VCaP (cell line): ENCODE measurements at regions not wholly inside any gene's neighbourhood (a gene's known extent, or its start where the extent isn't known, plus 50 kb on each side); places are given as distances from the start of the nearest gene placed in this dataset.

Experiments used
- H3K27ac ChIP-seq: fragments of 450-650 bp; 2 replicates; pipeline ENCODE4 v1.5.1; 2017
- TF ChIP-seq, protein P1 (sequence below): fragments of 450-650 bp; conservative IDR thresholded peaks from 2 replicates; pipeline ENCODE4 v1.5.1; 2017; ENCODE audit warnings: mild to moderate bottlenecking, moderate library complexity

DNA sequence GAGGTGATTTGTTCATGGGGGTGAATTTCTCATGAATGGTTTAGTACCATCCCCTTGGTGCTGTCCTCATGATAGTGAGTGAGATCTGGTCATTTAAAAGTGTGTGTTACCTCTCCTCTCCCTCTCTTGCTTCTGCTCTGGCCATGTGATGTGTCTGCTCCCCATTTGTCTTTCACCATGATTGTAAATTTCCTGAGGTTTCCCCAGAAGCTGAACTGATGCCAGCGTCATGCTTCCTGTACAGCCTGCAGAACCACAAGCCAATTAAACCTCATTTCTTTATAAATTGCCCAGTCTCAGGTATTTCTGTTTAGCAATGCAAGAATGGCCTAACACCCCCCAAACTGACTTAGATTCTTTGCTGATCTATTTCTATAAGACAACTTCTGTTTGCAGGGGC is 249.4 kb upstream of the B3GALT2 start:
- TF ChIP-seq, protein P1, sequence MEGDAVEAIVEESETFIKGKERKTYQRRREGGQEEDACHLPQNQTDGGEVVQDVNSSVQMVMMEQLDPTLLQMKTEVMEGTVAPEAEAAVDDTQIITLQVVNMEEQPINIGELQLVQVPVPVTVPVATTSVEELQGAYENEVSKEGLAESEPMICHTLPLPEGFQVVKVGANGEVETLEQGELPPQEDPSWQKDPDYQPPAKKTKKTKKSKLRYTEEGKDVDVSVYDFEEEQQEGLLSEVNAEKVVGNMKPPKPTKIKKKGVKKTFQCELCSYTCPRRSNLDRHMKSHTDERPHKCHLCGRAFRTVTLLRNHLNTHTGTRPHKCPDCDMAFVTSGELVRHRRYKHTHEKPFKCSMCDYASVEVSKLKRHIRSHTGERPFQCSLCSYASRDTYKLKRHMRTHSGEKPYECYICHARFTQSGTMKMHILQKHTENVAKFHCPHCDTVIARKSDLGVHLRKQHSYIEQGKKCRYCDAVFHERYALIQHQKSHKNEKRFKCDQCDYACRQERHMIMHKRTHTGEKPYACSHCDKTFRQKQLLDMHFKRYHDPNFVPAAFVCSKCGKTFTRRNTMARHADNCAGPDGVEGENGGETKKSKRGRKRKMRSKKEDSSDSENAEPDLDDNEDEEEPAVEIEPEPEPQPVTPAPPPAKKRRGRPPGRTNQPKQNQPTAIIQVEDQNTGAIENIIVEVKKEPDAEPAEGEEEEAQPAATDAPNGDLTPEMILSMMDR = no peak
- no peak overlapping the region for H3K27ac ChIP-seq

DNA sequence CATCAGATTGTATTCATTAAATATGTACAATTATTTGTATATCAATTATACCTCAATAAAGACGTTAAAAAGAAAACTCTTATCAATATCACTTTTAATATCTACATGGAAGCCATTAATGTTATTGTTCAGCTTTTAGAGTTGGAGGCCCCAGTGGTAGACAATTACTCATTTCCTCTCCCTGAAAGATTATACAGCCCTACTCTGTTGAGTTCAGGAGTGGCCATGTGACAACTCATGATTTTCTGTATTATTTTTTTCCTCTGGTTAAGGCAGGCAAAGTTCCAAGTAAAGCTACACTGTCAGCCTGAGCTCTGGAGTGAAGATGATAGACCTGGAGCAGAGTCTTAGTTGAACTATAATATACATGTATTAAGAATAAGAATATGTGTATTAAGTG is 247.9 kb upstream of the B3GALT2 start:
- TF ChIP-seq, protein P1 = no peak
- H3K27ac ChIP-seq = no peak overlapping the region

DNA sequence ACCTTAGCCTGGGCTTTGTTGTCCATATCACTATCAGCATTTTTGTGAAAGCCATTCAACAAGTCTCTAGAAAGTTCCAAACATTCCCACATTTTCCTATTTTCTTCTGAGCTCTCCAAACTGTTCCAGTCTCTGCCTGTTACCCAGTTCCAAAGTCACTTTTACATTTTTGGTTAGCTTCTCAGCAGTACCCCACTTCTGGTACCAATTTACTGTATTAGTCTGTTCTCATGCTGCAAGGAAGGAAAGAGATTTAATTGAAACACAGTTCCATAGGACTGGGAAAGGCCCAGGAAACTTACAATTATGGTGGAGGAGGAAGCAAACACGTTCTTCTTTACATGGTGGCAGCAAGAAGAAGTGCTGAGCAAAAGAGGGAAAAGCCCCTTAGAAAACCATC is 247.2 kb upstream of the B3GALT2 start:
- no peak overlapping the region for H3K27ac ChIP-seq
- TF ChIP-seq, protein P1 = no peak

DNA sequence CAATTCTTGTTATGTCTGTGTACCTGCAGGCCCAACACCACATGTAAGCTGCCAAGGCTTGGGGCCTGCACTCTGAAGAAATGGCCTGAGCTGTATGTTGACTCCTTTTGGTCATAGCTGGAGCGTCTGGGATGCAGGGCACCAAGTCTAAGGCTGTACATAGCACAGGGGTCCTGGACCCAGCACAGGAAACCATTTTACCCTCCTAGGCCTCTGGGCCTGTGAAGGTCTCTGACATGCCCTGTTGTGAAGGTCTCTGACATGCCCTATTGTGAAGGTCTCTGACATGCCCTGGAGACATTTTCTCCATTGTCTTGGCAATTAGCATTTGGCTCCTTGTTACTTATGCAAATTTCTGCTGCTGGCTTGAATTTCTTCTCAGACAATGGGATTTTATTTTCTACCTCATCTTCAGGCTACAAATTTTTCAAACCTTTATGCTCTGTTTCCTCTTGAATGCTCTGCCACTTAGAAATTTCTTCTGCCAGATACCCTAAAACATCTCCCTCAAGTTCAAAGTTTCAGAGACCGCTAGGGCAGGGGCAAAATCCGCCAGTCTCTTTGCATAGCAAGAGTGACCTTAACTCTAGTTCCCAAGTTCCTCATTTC is 246.7 kb upstream of the B3GALT2 start:
- TF ChIP-seq, protein P1 = no peak
- no peak overlapping the region for H3K27ac ChIP-seq

DNA sequence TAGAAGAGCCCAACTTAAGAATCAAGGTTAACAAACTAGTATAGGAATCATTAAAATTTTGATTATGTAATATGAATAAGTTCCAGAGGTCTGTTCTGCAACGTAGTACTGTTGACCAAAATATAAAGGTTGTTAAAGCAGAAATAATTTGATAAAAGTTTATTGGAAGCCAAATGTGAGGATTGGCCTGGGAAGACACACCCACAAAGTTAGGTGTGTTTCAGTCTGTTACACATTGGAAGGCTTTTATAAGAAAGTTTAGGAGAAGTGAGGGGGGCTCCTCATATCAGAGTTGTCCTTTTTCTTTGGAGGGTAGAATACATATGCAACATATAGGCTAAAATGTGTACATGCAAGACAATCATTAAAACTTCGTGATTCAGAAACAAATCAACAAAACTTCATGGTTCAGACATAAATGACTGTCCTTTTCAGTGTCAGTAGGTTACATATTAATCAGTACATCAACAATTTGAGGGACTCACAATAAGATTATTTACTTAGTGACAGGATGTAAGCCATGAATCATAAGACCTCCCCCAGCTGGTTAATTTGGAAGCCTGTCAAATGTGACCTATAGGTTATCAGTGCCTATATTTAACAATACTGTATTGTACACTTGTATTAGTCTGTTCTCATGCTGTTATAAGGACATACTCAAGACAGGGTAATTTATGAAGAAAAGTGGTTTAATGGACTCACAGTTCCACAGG is 245.0 kb upstream of the B3GALT2 start:
- no peak overlapping the region for H3K27ac ChIP-seq
- TF ChIP-seq, protein P1 = no peak

DNA sequence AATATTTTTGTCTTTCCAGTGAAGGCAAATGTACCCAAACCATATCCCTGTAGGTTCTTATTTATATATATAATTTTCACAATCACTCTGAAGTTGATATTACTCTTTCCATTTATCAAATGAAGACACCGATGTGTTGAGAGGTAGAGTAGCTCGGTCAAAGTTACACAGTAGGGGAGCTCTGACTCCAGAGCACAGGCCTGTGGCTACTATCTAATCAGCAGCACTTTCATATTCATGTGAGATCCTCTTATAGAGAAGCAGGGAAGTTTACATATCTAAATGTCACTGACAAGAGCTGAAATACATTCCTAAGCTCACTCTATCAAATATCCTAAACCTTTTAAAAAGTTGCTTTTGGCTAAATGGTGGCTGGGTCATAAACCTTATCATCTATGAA is 241.1 kb upstream of the B3GALT2 start:
- TF ChIP-seq, protein P1 = no peak
- H3K27ac ChIP-seq = no peak overlapping the region

DNA sequence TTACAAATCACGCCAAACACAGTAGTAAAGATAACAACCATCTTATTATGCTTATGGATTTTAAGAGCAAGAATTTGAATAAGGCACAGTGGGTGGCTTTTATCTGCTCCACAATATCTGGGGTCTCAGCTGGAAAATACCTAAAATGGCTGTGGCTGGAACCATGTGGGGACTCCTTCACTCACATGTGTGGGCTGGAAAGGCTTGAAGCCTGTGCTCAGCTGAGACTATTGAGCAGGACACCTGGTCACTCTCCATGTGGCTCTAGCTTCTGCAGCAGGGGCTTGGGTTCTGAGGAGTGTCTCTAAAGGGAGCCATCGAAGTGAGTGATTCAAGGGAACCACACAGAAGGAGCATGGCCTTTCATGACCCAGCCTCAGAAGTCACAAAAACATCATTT is 239.6 kb upstream of the B3GALT2 start:
- no peak overlapping the region for H3K27ac ChIP-seq
- TF ChIP-seq, protein P1 = no peak
